IMR-90 (cell line): ENCODE measurements at regions not wholly inside any gene's neighbourhood (a gene's known extent, or its start where the extent isn't known, plus 50 kb on each side); places are given as distances from the start of the nearest gene placed in this dataset.

Experiments used
- ATAC-seq: fragments of 200-7000 bp; cut with Tn5 transposase; 2 replicates; pipeline ENCODE4 v1.9.1; 2020; ENCODE audit warnings: low read depth, mild to moderate bottlenecking, moderate library complexity
- BruUV-seq: library from RNA; stranded (reverse); fragments of 400-500 nt; replicated peaks from 2 replicates; lab custom pipeline; 2021; lab: Mats Ljungman, UMichigan
- CTCF ChIA-PET: fragments of 300-600 bp; formaldehyde crosslinking; extraction: SDS; loops from one replicate; lab custom pipeline; 2021; ENCODE audit warnings: antibody characterized with exemption; lab: Yijun Ruan, JAX
- POLR2A ChIA-PET: fragments of 300-600 bp; sonication (Branson Sonifier 250); formaldehyde crosslinking; loops from one replicate; lab custom pipeline; 2022; ENCODE audit warnings: antibody characterized with exemption; ENCODE audit not compliant: unreplicated experiment; lab: Charles Lee
- DNase-seq: peaks from one replicate; pipeline ENCODE4 v3.0.0; 2013
- H2AFZ ChIP-seq: replicated peaks from 2 replicates; pipeline ENCODE3; 2013; ENCODE audit warnings: low read length, mild to moderate bottlenecking; ENCODE audit not compliant: poor library complexity
- H2AK5ac ChIP-seq: 2 replicates; pipeline ENCODE4 v1.6.1; 2013; ENCODE audit warnings: low read depth, low read length, inconsistent platforms
- H2AK9ac ChIP-seq: replicated peaks from 2 replicates; pipeline ENCODE3; 2013; ENCODE audit warnings: mild to moderate bottlenecking, low read depth, low read length, moderate library complexity; ENCODE audit not compliant: poor library complexity
- H2BK120ac ChIP-seq: 2 replicates; pipeline ENCODE4 v1.6.1; 2013; ENCODE audit warnings: low read depth, low read length, inconsistent platforms
- H2BK15ac ChIP-seq: 3 replicates; pipeline ENCODE4 v1.6.1; 2013; ENCODE audit warnings: low read depth, low read length, inconsistent platforms
- H2BK20ac ChIP-seq: 2 replicates; pipeline ENCODE4 v1.6.1; 2013; ENCODE audit warnings: low read depth, mild to moderate bottlenecking, inconsistent platforms, low read length, moderate library complexity
- H2BK5ac ChIP-seq: 2 replicates; pipeline ENCODE4 v1.6.1; 2013; ENCODE audit warnings: mild to moderate bottlenecking, low read depth, low read length, inconsistent platforms; ENCODE audit not compliant: poor library complexity, severe bottlenecking
- H3K14ac ChIP-seq: replicated peaks from 2 replicates; pipeline ENCODE4 v1.6.1; 2013; ENCODE audit warnings: low read depth, low read length, inconsistent platforms
- H3K18ac ChIP-seq: 2 replicates; pipeline ENCODE4 v1.6.1; 2013; ENCODE audit warnings: low read depth, low read length, control low read depth
- H3K23ac ChIP-seq: 2 replicates; pipeline ENCODE4 v1.6.1; 2013; ENCODE audit warnings: low read depth, low read length, inconsistent platforms
- H3K27ac ChIP-seq: 2 replicates; pipeline ENCODE4 v1.5.1; 2013; ENCODE audit warnings: mild to moderate bottlenecking, control low read depth, low read length; ENCODE audit not compliant: insufficient read depth
- H3K27me3 ChIP-seq: 2 replicates; pipeline ENCODE4 v1.6.1; 2013; ENCODE audit warnings: low read length; ENCODE audit not compliant: control insufficient read depth, insufficient read depth
- H3K36me3 ChIP-seq: 2 replicates; pipeline ENCODE4 v1.6.1; 2013; ENCODE audit warnings: low read length, mixed read lengths; ENCODE audit not compliant: control insufficient read depth, insufficient read depth
- H3K4ac ChIP-seq: 2 replicates; pipeline ENCODE4 v1.6.1; 2013; ENCODE audit warnings: low read depth, low read length, inconsistent platforms
- H3K4me1 ChIP-seq: 2 replicates; pipeline ENCODE4 v1.6.1; 2013; ENCODE audit warnings: low read length, mixed read lengths; ENCODE audit not compliant: control insufficient read depth, insufficient read depth
- H3K4me2 ChIP-seq: 2 replicates; pipeline ENCODE4 v1.6.1; 2013; ENCODE audit warnings: low read depth, mild to moderate bottlenecking, control low read depth, low read length, moderate library complexity
- H3K4me3 ChIP-seq: 2 replicates; pipeline ENCODE4 v1.5.1; 2013; ENCODE audit warnings: low read depth, mild to moderate bottlenecking, control low read depth, low read length, moderate library complexity; ENCODE audit not compliant: insufficient read depth
- H3K56ac ChIP-seq: 2 replicates; pipeline ENCODE4 v1.6.1; 2013; ENCODE audit warnings: low read length, inconsistent platforms; ENCODE audit not compliant: insufficient read depth; ENCODE audit errors: extremely low read depth
- H3K79me1 ChIP-seq, 2 experiments: 2 replicates each; pipeline ENCODE4 v1.6.1; 2013; ENCODE audit warnings: low read length in 2 of 2, inconsistent platforms in 1 of 2, low read depth in 1 of 2
- H3K9ac ChIP-seq: 2 replicates; pipeline ENCODE4 v1.6.1; 2013; ENCODE audit warnings: low read depth, low read length, control low read depth
- H3K9me1 ChIP-seq: 2 replicates; pipeline ENCODE4 v1.6.1; 2013; ENCODE audit warnings: low read length, inconsistent platforms; ENCODE audit not compliant: insufficient read depth
- H3K9me3 ChIP-seq: 2 replicates; pipeline ENCODE4 v1.6.1; 2013; ENCODE audit warnings: low read length; ENCODE audit not compliant: control insufficient read depth, insufficient read depth
- H4K20me1 ChIP-seq: 2 replicates; pipeline ENCODE4 v1.6.1; 2013; ENCODE audit warnings: low read length, inconsistent platforms; ENCODE audit not compliant: insufficient read depth
- H4K5ac ChIP-seq: 2 replicates; pipeline ENCODE4 v1.6.1; 2013; ENCODE audit warnings: mild to moderate bottlenecking, low read depth, low read length, control low read depth
- H4K8ac ChIP-seq, 2 experiments: 2 replicates each; pipeline ENCODE4 v1.6.1; 2013; ENCODE audit warnings: low read depth in 2 of 2, low read length in 2 of 2, control low read depth in 1 of 2, inconsistent platforms in 1 of 2
- H4K91ac ChIP-seq: 2 replicates; pipeline ENCODE4 v1.6.1; 2013; ENCODE audit warnings: low read depth, low read length, inconsistent platforms; ENCODE audit not compliant: insufficient read depth
- CEBPB ChIP-seq: IDR thresholded peaks from 2 replicates; pipeline ENCODE4 v1.6.1; 2012; ENCODE audit warnings: low read depth, low read length, improper control_type of control experiment
- CHD1 ChIP-seq: IDR thresholded peaks from 2 replicates; pipeline ENCODE4 v1.6.1; 2012; ENCODE audit warnings: low read depth, low read length, improper control_type of control experiment
- FOS ChIP-seq: fragments of 150-350 bp; IDR thresholded peaks from 2 replicates; pipeline ENCODE4 v1.6.1; 2016; ENCODE audit warnings: low read depth, low read length
- MAFK ChIP-seq: IDR thresholded peaks from 2 replicates; pipeline ENCODE4 v1.6.1; 2012; ENCODE audit warnings: low read depth, low read length, improper control_type of control experiment
- MAZ ChIP-seq: IDR thresholded peaks from 2 replicates; pipeline ENCODE4 v1.6.1; 2012; ENCODE audit warnings: low read depth, mild to moderate bottlenecking, low read length, improper control_type of control experiment, moderate library complexity, borderline replicate concordance
- MXI1 ChIP-seq: IDR thresholded peaks from 2 replicates; pipeline ENCODE4 v1.6.1; 2012; ENCODE audit warnings: low read depth, mild to moderate bottlenecking, low read length, moderate library complexity, borderline replicate concordance
- NFE2L2 ChIP-seq: fragments of 150-350 bp; IDR thresholded peaks from 2 replicates; pipeline ENCODE4 v1.6.1; 2016; ENCODE audit warnings: low read depth, mild to moderate bottlenecking, low read length
- POLR2A ChIP-seq: IDR thresholded peaks from 2 replicates; pipeline ENCODE4 v1.6.1; 2012; ENCODE audit warnings: mild to moderate bottlenecking, low read depth, low read length
- RAD21 ChIP-seq: IDR thresholded peaks from 2 replicates; pipeline ENCODE4 v1.6.1; 2012; ENCODE audit warnings: low read length, improper control_type of control experiment
- RFX5 ChIP-seq: IDR thresholded peaks from 2 replicates; pipeline ENCODE4 v1.8.0; 2012; ENCODE audit warnings: low read depth, mild to moderate bottlenecking, low read length, moderate library complexity
- SMC3 ChIP-seq: fragments of 150-350 bp; IDR thresholded peaks from 2 replicates; pipeline ENCODE4 v1.6.1; 2016; ENCODE audit warnings: low read depth, mild to moderate bottlenecking, antibody characterized with exemption, low read length, moderate library complexity
- WGBS, 2 experiments: methylation state at CpG; one replicate each; pipeline versions ENCODE4 v1.1.5 to v1.1.7; 2013; ENCODE audit warnings: missing lambda C conversion rate in 2 of 2; ENCODE audit not compliant: insufficient read length in 1 of 2; ENCODE audit errors: extremely low coverage in 2 of 2; 5-methylcytosine and 5-hydroxymethylcytosine counted together
- dilution Hi-C: fragments of 300-500 bp; cut with HindIII; formaldehyde crosslinking; loops from one replicate; pipeline ENCODE4 v1.14.3; 2018; ENCODE audit warnings: low sequenced_read_pairs; ENCODE audit not compliant: unreplicated experiment
- in situ Hi-C: fragments of 300-500 bp; cut with MboI; formaldehyde crosslinking; loops from 3 replicates; pipeline ENCODE4 v1.14.3; 2019; ENCODE audit warnings: low sequenced_read_pairs, inconsistent platforms, mixed read lengths
- intact Hi-C: fragments of 100-400 bp; cut with micrococcal nuclease; formaldehyde crosslinking; loops from 2 replicates; pipeline ENCODE4 v1.10.0; 2022
- TF ChIP-seq, protein P1 (sequence below): fragments of 150-350 bp; IDR thresholded peaks from 2 replicates; pipeline ENCODE4 v1.6.1; 2017; ENCODE audit warnings: mild to moderate bottlenecking, antibody characterized with exemption, low read length, low read depth
- TF ChIP-seq, protein P2 (sequence below): conservative IDR thresholded peaks from 2 replicates; pipeline ENCODE4 v1.5.1; 2012; ENCODE audit warnings: mild to moderate bottlenecking, low read depth, low read length, improper control_type of control experiment

DNA sequence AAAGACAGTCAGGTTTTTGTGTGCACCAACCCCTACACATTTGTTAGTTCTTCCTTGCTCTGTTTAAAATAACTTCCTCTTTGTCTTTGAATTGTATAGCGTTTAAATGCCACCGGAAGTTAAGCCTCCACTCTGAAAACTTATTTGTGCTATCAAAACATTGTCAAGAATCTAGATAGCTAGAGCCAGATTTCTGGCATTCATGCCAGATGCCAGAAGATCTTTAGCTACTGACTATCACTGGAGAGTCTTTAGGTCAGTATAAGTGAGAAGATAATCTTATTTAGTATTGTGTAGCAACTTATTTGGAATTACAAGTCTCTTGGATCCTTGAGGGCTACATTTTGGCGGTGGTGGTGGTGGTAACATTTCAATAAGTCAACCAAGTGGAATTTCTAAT, 63.4 kb upstream of the ADAM23 start:
- H2BK15ac ChIP-seq = no peak overlapping the region
- no peak overlapping the region for H2AK9ac ChIP-seq
- H3K27ac ChIP-seq = no peak overlapping the region
- H4K91ac ChIP-seq = no peak overlapping the region
- H4K5ac ChIP-seq = no peak overlapping the region
- H3K18ac ChIP-seq = no peak overlapping the region
- in situ Hi-C loops (no loop called here), intact Hi-C loops (no loop called here), dilution Hi-C loops (no loop called here)
- TF ChIP-seq CHD1 (no peak), FOS (no peak), RFX5 (no peak), POLR2A (no peak), NFE2L2 (no peak), SMC3 (no peak), MXI1 (no peak), RAD21 (no peak), CEBPB (no peak), MAZ (no peak), MAFK (no peak)
- TF ChIP-seq, protein P1, sequence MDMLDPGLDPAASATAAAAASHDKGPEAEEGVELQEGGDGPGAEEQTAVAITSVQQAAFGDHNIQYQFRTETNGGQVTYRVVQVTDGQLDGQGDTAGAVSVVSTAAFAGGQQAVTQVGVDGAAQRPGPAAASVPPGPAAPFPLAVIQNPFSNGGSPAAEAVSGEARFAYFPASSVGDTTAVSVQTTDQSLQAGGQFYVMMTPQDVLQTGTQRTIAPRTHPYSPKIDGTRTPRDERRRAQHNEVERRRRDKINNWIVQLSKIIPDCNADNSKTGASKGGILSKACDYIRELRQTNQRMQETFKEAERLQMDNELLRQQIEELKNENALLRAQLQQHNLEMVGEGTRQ = no peak
- TF ChIP-seq, protein P2, sequence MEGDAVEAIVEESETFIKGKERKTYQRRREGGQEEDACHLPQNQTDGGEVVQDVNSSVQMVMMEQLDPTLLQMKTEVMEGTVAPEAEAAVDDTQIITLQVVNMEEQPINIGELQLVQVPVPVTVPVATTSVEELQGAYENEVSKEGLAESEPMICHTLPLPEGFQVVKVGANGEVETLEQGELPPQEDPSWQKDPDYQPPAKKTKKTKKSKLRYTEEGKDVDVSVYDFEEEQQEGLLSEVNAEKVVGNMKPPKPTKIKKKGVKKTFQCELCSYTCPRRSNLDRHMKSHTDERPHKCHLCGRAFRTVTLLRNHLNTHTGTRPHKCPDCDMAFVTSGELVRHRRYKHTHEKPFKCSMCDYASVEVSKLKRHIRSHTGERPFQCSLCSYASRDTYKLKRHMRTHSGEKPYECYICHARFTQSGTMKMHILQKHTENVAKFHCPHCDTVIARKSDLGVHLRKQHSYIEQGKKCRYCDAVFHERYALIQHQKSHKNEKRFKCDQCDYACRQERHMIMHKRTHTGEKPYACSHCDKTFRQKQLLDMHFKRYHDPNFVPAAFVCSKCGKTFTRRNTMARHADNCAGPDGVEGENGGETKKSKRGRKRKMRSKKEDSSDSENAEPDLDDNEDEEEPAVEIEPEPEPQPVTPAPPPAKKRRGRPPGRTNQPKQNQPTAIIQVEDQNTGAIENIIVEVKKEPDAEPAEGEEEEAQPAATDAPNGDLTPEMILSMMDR = no peak
- H3K4me3 ChIP-seq = no peak overlapping the region
- H2AK5ac ChIP-seq = no peak overlapping the region
- POLR2A ChIA-PET = no interaction called here
- H4K8ac ChIP-seq = no peak overlapping the region
- H3K4me2 ChIP-seq = no peak overlapping the region
- WGBS, 2 experiments = no CpG with 5 or more reads among the region's 3 CpGs
- no peak for DNase-seq
- H4K20me1 ChIP-seq = no peaks in the 10 kb centered on the region
- H2BK120ac ChIP-seq = no peak overlapping the region
- H2BK5ac ChIP-seq = no peak overlapping the region
- CTCF ChIA-PET = no interaction called here
- H3K36me3 ChIP-seq = no peaks in the 10 kb centered on the region
- no peaks in the 10 kb centered on the region for H3K9me1 ChIP-seq
- 0 out of 2 replicates have a peak, but pooled peaks cover 2% of the 10 kb centered on the region for H3K9me3 ChIP-seq
- H3K4ac ChIP-seq = no peak overlapping the region
- H3K9ac ChIP-seq = no peak overlapping the region
- no peak for ATAC-seq
- no TSS peak for BruUV-seq
- no peaks in the 10 kb centered on the region for H3K4me1 ChIP-seq
- H3K56ac ChIP-seq = no peak overlapping the region
- no peak overlapping the region for H2BK20ac ChIP-seq
- no peak overlapping the region for H2AFZ ChIP-seq
- no peaks in the 10 kb centered on the region for H3K27me3 ChIP-seq
- no peak overlapping the region for H3K14ac ChIP-seq
- no peaks in the 10 kb centered on the region for H3K79me1 ChIP-seq
- no peak overlapping the region for H3K23ac ChIP-seq
